Esophagus squamous epithelium (tissue), 4 donors: ENCODE measurements at regions not wholly inside any gene's neighbourhood (a gene's known extent, or its start where the extent isn't known, plus 50 kb on each side); places are given as distances from the start of the nearest gene placed in this dataset.

Experiments
- POLR2A ChIP-seq, 4 donors: fragments of 450-650 bp; IDR thresholded peaks; one replicate each; pipeline ENCODE4 v1.6.1; 2017; ENCODE audit warnings: antibody characterized with exemption in 4 of 4, mild to moderate bottlenecking in 4 of 4, moderate library complexity in 3 of 4
- TF ChIP-seq, protein P1 (sequence below), 6 experiments: fragments of 450-650 bp in 4 of 6; fragments of 200-600 bp in 2 of 6; sonication (generic) in 2 of 6; IDR thresholded peaks; one replicate each; pipeline ENCODE4 v1.5.1; 2016 to 2019; ENCODE audit warnings: antibody characterized with exemption in 6 of 6, mild to moderate bottlenecking in 4 of 6, moderate library complexity in 4 of 6

DNA sequence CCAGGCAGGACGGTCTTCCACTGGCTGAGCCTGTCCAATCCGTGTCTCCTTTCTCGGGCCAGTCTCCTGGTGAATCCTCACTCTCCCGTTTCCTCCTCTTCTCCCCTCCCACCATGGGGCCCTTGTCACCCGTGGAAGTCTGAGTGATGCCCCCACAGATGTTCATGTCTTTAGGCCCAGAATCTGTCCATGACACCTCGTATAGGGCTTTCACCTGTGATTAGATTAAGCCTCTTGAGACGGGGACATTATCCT, 193.5 kb downstream of the ZFP36L2 start:
- TF ChIP-seq, protein P1, sequence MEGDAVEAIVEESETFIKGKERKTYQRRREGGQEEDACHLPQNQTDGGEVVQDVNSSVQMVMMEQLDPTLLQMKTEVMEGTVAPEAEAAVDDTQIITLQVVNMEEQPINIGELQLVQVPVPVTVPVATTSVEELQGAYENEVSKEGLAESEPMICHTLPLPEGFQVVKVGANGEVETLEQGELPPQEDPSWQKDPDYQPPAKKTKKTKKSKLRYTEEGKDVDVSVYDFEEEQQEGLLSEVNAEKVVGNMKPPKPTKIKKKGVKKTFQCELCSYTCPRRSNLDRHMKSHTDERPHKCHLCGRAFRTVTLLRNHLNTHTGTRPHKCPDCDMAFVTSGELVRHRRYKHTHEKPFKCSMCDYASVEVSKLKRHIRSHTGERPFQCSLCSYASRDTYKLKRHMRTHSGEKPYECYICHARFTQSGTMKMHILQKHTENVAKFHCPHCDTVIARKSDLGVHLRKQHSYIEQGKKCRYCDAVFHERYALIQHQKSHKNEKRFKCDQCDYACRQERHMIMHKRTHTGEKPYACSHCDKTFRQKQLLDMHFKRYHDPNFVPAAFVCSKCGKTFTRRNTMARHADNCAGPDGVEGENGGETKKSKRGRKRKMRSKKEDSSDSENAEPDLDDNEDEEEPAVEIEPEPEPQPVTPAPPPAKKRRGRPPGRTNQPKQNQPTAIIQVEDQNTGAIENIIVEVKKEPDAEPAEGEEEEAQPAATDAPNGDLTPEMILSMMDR (IDR thresholded peaks at IDR 0.05), result no peak
- TF ChIP-seq POLR2A (IDR thresholded peaks at IDR 0.05), result no peak
